Bone marrow (tissue), 2 donors: ENCODE measurements at regions not wholly inside any gene's neighbourhood (a gene's known extent, or its start where the extent isn't known, plus 50 kb on each side); places are given as distances from the start of the nearest gene placed in this dataset.
"Not testable (repeated sequence)": the region's sequence is repeated elsewhere in the genome, so short reads cannot be mapped to it uniquely, and the experiment has no call there.

Experiments used
- DNase-seq, 2 donors: peaks; one replicate each; lab custom pipeline; 2025; lab: John Stamatoyannopoulos, UW

DNA sequence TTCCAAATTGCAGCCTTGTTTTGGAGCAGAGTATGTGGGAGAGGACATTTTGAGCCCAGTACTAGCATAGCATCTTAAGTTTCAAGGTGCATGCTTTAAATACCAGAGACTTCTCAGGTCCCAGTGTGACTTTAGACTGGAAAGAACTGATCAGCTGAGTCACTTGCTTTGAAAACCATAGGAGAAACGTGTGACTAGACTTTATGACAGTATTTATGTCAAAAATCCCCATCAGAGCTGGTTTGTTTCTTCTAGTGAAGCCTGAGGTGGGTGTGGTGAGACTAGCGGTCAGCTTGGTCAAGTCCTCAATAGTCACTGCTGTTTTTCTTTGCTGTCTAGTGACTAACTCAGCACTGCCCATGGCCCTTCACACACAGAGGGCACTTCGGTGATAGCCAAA is 724.2 kb downstream of the GATA3 start:
- DNase-seq, result no peak

DNA sequence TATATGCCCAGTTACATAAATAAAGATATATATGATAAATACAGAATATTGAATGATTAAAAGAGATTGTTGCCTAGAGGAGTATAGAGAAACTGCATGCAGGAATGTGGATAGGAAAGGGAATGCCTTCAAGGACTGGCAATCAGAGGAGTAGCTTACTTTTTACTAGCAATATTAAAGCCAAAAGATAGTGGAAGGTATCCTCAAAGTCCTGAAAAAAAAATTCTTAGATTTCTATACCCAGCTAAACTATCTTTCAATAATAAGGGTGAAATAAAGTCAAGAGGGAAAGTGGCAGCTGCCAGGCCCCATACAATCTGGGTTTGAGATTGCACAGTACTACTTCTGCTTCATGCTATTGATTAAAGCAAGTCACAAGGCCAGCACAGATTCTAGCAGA is 733.2 kb downstream of the GATA3 start:
- DNase-seq, result no peak

DNA sequence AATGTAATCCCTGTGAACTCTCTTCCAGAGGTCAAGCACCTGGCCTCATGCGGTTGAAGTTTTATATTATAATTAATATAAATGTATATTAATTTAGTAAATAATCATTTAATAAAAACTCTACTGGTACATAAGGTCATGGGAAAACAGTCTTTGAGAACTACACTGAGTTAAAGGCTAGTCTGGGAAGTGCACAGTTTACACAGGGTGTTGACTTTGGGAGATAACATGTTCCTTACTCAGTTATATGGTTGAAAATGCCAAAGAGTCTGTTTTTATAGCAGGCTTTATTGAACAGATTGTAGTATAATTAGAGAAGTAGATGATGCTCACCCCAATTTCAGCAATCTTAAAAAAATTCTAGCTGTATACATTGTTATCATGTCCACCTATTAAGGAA is 735.9 kb downstream of the GATA3 start:
- DNase-seq, result no peak

DNA sequence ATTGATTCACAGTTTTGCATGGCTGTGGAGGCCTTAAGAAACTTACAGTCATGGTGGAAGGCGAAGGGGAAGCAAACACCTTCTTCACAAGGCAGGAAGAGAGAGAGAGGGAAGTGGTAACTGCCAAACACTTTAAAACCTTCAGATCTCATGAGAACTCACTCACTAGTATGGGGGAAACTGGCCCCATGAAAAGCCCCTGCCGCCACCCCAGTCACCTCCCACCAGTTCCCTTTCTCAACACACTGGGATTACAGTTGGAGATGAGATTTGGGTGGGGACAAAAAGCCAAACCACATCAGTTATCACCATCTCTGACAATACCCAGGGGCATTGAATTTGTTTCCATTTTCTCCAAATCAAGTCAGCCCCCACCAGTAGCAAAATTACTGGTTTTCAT is 740.4 kb downstream of the GATA3 start:
- no peak for DNase-seq

DNA sequence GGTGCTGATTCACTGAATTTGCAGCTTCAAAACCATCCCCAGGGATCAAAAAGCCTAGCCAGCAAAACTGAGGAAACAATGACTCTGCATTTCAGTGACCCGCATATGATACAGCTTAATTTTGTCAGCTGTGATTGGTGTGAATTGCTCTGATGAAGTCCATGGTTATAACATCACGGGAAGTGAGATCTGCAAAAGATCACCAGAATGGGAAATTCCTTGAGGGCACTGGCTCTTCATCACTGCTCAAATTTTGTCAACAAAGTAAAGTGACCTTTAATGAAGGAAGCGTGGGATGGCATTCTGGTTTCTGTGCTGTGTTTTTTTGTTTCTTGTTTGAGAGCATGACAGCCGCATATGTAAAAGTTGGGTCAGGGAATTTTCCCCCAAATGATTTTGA is 745.9 kb downstream of the GATA3 start:
- DNase-seq, result no peak

DNA sequence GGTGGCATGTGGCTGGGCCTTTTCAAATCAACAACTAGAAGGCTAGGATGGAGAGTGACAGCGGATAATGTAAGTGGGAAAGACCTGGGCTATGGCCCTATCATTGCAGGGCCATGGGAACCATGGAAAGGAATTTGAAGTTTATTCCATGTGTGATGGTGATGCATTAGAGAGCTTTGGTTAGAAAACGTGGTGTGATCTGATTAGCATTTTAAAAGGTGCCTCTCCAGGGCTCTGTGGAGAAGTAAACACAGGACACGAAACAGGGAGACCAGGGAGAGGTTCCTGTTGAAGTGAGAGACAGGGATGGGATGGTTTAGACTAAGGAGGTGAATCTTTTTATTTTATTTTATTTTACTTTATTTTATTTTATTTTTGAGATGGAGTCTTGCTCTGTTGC is 749.5 kb downstream of the GATA3 start:
- no peak for DNase-seq

DNA sequence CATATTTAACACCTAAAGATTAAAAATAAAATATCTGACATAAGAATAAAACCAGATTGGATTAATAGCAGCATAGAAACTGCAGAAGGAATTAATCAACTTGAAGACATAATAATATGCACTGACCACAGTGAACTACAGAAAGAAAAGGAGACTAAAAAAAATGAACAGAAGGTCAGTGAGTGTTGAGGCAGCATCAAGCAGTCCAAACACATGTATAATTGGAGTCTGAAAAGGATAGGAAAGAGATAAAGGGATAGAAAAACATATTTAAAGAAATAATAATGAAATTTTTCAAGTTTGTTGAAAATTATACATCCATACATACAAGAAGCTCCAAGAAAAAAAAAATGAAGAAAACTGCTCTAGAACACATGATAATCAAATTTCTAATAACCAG is 756.2 kb downstream of the GATA3 start:
- DNase-seq, result no peak

DNA sequence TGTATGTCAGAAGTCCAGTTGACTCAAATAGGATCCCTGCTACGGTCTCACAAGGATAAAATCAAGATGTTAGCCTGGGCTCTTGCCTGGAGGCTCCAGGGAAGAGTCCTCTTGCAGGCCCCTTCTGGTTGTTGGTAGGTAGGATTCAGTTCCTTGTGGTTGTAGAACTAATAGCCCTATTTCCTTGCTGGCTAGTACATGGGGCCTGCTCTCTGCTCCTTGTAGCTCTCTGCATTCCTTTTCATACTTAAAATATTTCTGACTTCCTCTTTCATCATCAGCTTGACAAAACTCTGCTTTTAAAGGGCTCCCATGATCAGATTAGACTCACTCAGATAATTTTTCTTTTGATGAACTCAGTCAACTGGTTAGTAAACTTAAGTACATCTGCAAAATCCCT is 756.7 kb downstream of the GATA3 start:
- no peak for DNase-seq

DNA sequence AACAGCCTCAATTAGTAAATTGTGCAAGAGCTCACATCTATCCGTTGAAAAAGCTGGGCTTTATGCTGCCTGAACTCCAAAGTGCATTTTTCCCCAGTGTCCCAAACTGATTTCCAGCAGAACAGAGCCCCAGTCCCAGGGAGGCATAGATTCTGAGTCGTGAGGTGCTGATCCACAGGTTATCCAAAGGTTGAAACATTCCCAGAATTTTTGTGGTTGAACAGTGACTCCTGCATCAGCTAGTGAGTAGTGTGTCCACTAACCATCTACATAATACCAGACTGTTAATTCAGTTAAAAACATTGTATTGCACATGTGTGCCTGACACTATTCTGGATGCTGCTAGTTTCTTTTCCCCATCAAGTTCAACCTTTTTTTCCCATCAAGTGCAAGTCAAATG is 761.5 kb downstream of the GATA3 start:
- DNase-seq, result no peak

DNA sequence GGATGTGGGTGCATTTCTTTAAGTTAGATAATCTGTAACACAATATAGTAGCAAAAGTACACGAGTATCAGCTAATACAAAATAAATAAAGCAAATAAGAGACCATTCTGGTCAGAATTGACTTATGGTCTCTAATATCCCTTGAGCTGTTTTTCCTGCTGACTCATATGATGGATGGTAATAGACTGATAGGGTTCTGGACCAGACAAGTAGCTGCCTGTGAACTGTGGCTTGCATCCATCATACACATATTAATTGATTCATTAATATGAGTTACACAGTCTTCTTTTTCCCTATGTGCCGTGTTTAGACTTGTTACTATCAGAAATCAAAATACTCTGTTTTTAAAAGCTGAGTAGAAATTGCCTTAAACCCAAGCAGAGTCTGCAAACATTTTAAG is 762.8 kb downstream of the GATA3 start:
- no peak for DNase-seq

DNA sequence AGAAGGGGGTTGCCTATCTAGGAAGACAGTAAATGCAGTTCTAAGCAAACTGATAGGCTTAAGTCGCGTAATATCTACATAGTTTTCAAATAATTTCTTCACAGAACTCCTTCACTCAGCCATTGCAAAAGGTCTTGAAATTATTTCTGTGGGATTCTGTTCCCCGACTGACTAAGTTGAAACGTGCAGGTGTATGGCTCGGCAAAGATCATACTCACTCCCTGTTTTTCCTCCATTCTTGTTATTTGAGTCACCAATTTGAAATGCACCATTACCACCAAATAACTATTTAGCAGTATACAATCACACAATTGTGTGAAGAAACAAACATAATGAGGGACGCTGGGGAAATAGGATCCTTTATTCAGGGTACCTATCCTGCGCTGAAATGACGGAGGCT is 771.1 kb downstream of the GATA3 start:
- DNase-seq, result no peak

DNA sequence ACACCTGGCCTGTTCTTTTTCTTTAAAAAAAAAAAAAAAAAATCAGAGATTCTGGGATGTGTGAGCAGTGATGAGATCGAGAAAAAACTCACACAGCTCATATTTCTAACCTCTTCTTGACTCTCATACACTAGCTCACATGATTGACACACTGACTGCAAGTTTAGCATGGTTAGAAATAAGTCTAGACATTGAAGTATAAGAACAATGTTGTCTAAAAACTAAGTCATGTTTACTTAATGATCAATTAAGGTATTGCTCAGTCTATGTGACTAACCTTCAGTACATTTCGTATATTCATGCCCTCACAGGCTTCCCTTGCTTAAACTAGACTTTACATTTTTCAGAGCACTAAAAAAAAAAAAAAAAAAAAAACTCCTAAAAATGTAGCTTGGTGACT is 775.1 kb downstream of the GATA3 start:
- DNase-seq, result no peak

DNA sequence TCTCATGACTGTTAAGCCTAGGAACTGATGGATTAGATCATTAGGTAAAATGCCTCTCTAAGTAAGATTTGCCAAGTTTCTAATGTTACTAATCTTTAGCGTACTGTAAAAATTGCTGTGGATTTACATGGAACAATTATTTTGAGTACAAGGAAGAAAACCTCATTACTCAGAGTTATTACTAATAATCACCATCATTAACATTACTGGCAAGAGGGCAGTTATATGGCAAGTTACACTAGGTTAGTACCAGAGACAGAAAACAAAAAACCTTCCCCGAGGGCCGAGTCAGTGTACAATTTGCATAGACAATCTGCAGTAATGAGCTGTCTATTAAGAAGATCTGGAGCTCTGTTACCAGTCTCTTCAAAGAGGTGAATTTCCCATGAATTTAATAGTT is 775.6 kb downstream of the GATA3 start:
- no peak for DNase-seq

DNA sequence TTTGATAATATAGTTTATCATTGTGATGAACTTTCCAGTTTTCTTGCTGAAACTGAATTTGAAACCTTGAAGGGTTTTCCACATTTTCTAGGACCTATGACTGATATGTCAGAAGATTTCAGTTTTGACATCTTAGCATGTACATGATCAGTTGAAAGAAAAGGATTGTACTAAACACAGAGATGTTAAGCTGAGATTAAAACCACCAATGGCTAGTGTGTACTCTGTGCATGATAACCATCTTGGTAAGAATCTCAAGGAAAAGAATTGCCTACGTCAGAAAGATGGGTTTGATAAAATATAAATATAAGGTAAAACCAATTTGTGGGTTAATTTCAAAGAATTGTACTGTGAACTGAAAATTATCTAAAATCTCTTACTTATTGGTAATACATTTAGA is 776.4 kb downstream of the GATA3 start:
- no peak for DNase-seq

DNA sequence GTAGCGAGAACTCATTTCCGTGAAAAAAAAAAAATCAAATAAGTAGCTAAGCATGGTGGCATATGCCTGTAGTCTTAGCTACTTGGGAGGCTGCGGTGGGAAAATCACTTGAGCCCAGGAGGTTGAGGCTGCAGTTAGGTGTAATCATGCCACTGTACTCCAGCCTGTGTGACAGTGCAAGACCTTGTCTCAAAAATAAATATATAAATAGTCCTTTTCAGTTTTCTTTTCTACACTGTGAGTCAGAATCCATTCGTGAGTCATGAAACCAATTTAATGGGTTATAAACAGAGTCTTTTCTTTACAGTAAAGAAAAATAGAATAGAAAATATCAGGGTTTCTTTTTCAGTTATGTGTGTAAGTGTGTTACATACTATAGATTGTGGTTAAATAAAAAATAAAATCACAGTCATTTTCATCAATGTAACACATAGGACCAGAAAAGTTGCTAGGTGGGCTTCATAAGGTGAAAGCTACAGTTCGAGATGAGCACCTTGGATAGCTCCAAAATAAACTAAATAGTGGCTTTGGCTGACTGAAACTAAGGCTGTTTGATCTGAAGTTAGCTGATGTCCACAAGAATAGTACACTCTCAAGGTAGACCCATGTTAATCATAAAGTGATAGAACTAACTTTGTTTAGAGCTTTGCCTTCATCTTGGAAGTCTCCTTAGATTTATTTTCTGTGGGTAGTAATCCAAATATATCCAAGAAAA is 781.1 kb downstream of the GATA3 start:
- no peak for DNase-seq

DNA sequence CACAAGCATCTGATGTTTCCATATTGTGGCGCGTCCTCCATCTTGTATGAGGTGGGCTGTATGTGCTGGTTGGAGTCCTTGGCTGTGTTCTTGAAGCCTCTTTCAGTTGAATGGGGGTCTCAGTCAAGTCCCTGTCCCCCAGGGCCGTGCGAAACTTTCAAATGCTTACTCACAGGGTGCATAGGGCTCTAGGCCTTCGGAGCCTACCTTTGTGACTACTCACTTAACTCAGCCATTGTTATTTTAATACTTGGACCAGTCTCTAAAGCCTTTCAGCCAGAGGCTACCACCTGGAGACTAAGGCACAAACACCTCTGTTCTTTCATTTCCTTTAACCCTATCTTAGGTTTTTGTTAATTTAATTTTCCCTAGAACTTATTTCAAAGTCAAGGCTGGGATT is 785.9 kb downstream of the GATA3 start:
- DNase-seq, result no peak

DNA sequence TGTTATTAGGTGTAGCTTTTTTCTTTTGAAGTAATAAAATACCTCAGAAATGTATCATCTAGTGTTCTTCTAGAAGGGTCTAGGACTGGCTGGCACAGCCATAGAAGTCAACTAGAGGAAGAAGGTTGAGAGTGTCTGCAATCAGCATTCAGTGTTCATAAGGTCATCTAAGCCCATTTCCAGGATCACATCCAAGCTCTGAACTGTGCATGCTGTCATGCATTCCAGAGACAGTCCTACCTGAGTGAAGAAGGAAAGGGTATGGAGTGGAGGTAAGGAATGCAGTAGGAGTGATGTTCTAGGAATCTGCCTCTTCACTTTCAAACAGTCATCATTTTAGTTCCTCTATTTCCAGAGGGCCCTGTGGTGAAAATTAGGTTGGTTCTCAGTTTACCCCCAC is 789.7 kb downstream of the GATA3 start:
- DNase-seq, result no peak

DNA sequence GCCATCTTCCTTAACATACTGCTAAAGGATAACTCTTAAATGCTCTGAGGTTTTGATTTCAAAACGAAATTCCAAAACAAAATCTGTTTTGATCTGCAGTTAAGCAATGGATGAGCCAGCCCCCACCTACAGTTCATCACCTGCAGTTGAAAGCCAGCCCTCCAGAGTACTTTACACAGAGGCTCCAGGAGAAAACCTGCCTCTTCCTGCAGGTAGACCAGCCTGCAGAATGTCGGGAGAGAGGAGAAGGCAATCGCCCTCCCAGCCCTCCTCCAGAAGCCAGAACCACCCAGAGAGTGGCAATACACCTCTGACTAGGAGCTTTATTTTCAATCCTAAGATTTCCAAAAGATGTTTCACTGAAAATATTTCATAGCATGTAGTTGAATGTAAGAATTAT is 798.1 kb downstream of the GATA3 start:
- no peak for DNase-seq

DNA sequence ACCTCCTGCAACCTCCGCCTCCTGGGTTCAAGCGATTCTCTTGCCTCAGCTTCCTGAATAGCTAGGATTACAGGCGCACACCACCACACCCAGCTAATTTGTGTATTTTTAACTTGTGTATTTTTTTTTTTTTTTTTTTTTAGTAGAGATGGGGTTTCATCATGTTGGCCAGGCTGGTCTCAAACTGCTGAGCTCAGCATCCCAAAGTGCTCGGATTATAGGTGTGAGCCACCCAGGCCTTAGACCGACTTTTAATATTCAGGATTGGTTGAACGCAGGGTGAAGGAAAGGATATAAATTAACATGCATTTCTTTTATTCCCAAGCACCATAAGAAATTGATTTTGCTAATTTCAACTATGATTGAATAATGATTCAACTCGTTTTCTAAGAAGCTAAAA is 798.6 kb downstream of the GATA3 start:
- DNase-seq, result no peak

DNA sequence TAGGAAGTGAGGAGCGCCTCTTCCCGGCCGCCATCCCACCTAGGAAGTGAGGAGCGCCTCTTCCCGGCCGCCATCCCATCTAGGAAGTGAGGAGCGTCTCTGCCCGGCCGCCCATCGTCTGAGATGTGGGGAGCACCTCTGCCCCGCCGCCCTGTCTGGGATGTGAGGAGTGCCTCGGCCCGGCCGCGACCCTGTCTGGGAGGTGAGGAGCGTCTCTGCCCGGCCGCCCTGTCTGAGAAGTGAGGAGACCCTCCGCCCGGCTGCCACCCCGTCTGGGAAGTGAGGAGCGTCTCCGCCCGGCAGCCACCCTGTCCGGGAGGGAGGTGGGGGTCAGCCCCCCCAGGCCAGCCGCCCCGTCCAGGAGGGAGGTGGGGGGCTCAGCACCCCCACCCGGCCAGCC is 814.4 kb downstream of the GATA3 start:
- DNase-seq, result not testable (repeated sequence)

DNA sequence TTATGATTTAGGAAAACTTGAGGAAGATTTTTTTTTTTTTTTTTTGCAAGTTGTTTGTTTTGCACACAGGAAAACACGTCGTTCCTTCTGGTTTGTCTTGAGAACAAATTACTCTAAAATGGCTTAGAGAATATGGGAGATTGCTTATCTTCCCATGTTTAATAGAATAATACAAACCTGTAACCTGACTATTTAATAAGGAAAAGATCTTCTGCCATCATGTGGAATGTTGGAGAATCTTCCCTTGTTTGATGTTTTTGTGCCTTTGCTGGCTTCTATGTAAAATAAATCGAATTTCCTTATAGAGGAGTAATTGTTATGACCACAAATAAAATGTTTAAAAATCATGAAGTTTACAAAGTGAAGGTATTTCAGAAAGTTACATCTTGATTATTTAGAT is 818.8 kb downstream of the GATA3 start:
- DNase-seq, result no peak

DNA sequence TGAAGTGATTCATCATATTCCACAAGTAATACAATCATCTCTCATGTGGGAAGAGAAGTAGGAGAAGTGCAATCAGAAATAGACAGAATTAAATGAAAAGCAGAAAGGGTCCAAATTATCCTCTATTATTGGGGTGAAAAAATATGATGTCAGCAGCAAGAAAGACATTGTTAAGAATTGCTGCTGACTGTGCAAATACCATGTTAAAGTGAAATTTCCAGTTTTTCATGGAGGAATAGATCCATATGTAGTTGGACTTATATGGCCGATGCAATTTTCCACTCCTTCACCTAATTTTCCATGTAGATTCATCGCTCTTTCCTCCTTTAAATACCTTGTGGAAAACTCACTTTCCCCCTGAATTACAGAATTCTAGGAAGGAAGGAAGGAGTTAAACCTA is 819.8 kb downstream of the GATA3 start:
- no peak for DNase-seq

DNA sequence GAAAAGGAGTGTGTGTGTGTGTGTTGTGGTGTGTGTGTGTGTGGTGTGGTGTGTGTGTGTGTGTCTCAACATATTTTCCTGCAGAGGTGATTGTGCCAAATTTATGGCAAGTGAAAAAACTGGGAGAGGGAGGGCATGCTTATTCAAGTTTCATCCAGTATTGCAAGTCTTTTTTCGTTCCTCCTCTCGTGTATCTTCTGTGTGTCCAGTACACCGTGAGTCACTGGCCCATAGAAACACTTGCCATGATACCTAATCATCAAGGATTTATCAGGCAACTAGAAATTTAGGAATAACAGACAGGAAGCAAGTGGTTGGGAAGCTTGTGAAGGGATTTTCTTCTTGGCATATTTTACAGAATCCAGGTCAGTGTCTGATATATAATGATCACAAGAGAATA is 820.5 kb downstream of the GATA3 start:
- DNase-seq, result no peak

DNA sequence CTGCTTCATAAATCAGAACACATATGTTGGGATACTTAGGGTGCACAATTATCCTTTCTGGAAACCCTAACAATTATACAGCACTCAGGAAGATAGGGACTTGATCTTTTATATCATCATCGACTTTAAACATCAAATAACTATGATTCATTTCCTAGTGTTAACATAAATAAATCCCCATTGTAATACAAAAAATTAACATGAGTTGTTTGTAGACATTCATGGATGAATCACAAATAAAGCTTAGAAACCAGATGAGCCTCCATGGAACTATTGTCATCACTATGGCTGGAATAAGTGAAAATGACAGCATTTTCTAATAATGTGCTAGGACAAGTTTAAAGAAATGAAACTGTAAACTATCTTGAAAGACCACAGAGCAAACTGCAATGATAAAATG is 821.7 kb downstream of the GATA3 start:
- DNase-seq, result no peak

DNA sequence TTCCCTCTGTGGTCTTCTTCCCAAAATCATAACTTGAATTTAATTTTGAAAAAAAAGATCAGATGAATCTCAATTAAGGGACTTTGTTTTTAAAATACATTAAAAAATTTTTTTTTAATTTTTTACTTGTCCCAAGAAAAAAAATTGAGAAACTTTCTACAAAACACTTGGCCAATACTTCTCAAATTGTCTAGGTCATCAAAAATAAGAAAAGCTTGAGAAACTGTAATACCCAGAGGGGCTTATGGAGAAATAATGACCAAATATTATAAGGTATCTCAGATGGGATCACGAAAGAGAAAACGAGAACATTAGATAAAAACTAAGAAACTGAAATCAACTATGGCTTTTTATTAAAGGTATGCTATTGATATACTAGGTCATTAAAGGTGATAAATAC is 835.0 kb downstream of the GATA3 start:
- no peak for DNase-seq
